Esophagus squamous epithelium (tissue), 4 donors: ENCODE measurements at regions not wholly inside any gene's neighbourhood (a gene's known extent, or its start where the extent isn't known, plus 50 kb on each side); places are given as distances from the start of the nearest gene placed in this dataset.

Experiments
- CTCF ChIP-seq, 6 experiments: fragments of 450-650 bp in 4 of 6; fragments of 200-600 bp in 2 of 6; sonication (generic) in 2 of 6; IDR thresholded peaks; one replicate each; pipeline ENCODE4 v1.5.1; 2016 to 2019; ENCODE audit warnings: antibody characterized with exemption in 6 of 6, mild to moderate bottlenecking in 4 of 6, moderate library complexity in 4 of 6
- POLR2A ChIP-seq, 4 donors: fragments of 450-650 bp; IDR thresholded peaks; one replicate each; pipeline ENCODE4 v1.6.1; 2017; ENCODE audit warnings: antibody characterized with exemption in 4 of 4, mild to moderate bottlenecking in 4 of 4, moderate library complexity in 3 of 4

GRCh38 chr3:194890091-194890490 is 204.4 kb downstream of the FAM43A start:
- TF ChIP-seq CTCF (IDR thresholded peaks at IDR 0.05) (no peak), POLR2A (IDR thresholded peaks at IDR 0.05) (no peak)
